Liver (tissue), 3 donors: ENCODE measurements at regions not wholly inside any gene's neighbourhood (a gene's known extent, or its start where the extent isn't known, plus 50 kb on each side); places are given as distances from the start of the nearest gene placed in this dataset.

ENCODE experiments used
- EGR1 ChIP-seq, 2 donors: IDR thresholded peaks; 2 replicates each; pipeline ENCODE4 v1.6.1; 2016 to 2018; ENCODE audit warnings: antibody characterized with exemption in 2 of 2, low read depth in 2 of 2
- FOXA2 ChIP-seq: IDR thresholded peaks from 2 replicates; pipeline ENCODE4 v1.6.1; 2016; ENCODE audit warnings: antibody characterized with exemption
- GABPA ChIP-seq, 2 donors: IDR thresholded peaks in 1 of 2; conservative IDR thresholded peaks in 1 of 2; 2 replicates each; pipeline ENCODE4 v1.6.1; 2016; ENCODE audit warnings: antibody characterized with exemption in 2 of 2, mild to moderate bottlenecking in 1 of 2, moderate library complexity in 1 of 2
- MAX ChIP-seq: IDR thresholded peaks from 2 replicates; pipeline ENCODE4 v1.6.1; 2016; ENCODE audit warnings: antibody characterized with exemption
- REST ChIP-seq: IDR thresholded peaks from 2 replicates; pipeline ENCODE4 v1.6.1; 2016; ENCODE audit warnings: antibody characterized with exemption, mild to moderate bottlenecking
- RXRA ChIP-seq, 2 donors: IDR thresholded peaks; 2 replicates each; pipeline ENCODE4 v1.6.1; 2017 to 2018; ENCODE audit warnings: antibody characterized with exemption in 2 of 2, mild to moderate bottlenecking in 1 of 2
- SP1 ChIP-seq: IDR thresholded peaks from 2 replicates; pipeline ENCODE4 v1.6.1; 2018; ENCODE audit warnings: antibody characterized with exemption, mild to moderate bottlenecking
- TAF1 ChIP-seq: conservative IDR thresholded peaks from 2 replicates; pipeline ENCODE4 v1.6.1; 2016; ENCODE audit warnings: antibody characterized with exemption, mild to moderate bottlenecking
- YY1 ChIP-seq: IDR thresholded peaks from 2 replicates; pipeline ENCODE4 v1.6.1; 2016; ENCODE audit warnings: antibody characterized with exemption, mild to moderate bottlenecking
- TF ChIP-seq, protein P1 (sequence below): fragments of 150-350 bp; IDR thresholded peaks from 2 replicates; pipeline ENCODE4 v1.5.1; 2017; ENCODE audit warnings: improper control_type of control experiment, low read depth, low read length; ENCODE audit not compliant: missing input control
- donor health status: healthy.
- donor health status: healthy.

- TF ChIP-seq, protein P1, sequence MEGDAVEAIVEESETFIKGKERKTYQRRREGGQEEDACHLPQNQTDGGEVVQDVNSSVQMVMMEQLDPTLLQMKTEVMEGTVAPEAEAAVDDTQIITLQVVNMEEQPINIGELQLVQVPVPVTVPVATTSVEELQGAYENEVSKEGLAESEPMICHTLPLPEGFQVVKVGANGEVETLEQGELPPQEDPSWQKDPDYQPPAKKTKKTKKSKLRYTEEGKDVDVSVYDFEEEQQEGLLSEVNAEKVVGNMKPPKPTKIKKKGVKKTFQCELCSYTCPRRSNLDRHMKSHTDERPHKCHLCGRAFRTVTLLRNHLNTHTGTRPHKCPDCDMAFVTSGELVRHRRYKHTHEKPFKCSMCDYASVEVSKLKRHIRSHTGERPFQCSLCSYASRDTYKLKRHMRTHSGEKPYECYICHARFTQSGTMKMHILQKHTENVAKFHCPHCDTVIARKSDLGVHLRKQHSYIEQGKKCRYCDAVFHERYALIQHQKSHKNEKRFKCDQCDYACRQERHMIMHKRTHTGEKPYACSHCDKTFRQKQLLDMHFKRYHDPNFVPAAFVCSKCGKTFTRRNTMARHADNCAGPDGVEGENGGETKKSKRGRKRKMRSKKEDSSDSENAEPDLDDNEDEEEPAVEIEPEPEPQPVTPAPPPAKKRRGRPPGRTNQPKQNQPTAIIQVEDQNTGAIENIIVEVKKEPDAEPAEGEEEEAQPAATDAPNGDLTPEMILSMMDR, result no peak
- TF ChIP-seq SP1 (no peak), GABPA (IDR thresholded peaks at IDR 0.05 in 1 of 2, conservative IDR thresholded peaks at IDR 0.05 in 1 of 2) (no peak), YY1 (no peak), FOXA2 (no peak), TAF1 (no peak), EGR1 (IDR thresholded peaks at IDR 0.05; ENCODE audit: low read depth in 2 of 2) (no peak), REST (no peak), RXRA (IDR thresholded peaks at IDR 0.05) (no peak), MAX (no peak)
Observed at GRCh38 chr5:31047007-31047406, 146.5 kb upstream of the CDH6 start.
